Astrocyte (in vitro differentiated cells and primary cell): ENCODE measurements at regions not wholly inside any gene's neighbourhood (a gene's known extent, or its start where the extent isn't known, plus 50 kb on each side); places are given as distances from the start of the nearest gene placed in this dataset.

Source experiments
- DNase-seq: peaks from one replicate; pipeline ENCODE4 v3.0.0-alpha.2; 2010; ENCODE audit warnings: low read depth
- FAIRE-seq: peaks from 2 replicates; lab custom pipeline; 2011; peaks lifted over from hg19 to GRCh38; lab: Jason Lieb, UNC
- H2AFZ ChIP-seq: 2 replicates; pipeline ENCODE4 v1.6.0; 2012; ENCODE audit warnings: low read depth, low read length, inconsistent platforms
- H3K27ac ChIP-seq: 2 replicates; pipeline ENCODE4 v1.5.1; 2011; ENCODE audit warnings: low read depth, low read length, inconsistent platforms
- H3K27me3 ChIP-seq: 2 replicates; pipeline ENCODE4 v1.6.0; 2011; ENCODE audit warnings: low read length, inconsistent platforms; ENCODE audit not compliant: insufficient read depth
- H3K36me3 ChIP-seq: 2 replicates; pipeline ENCODE4 v1.5.1; 2011; ENCODE audit warnings: low read length, inconsistent platforms; ENCODE audit not compliant: insufficient read depth
- H3K4me1 ChIP-seq: 2 replicates; pipeline ENCODE4 v1.5.1; 2011; ENCODE audit warnings: low read length, inconsistent platforms; ENCODE audit not compliant: insufficient read depth
- H3K4me2 ChIP-seq: 2 replicates; pipeline ENCODE4 v1.6.0; 2012; ENCODE audit warnings: low read length, inconsistent platforms
- H3K4me3 ChIP-seq: 2 replicates; pipeline ENCODE4 v1.5.1; 2011; ENCODE audit warnings: low read depth, mild to moderate bottlenecking, low read length, inconsistent platforms; ENCODE audit not compliant: insufficient read depth
- H3K79me2 ChIP-seq: 2 replicates; pipeline ENCODE4 v1.6.0; 2012; ENCODE audit warnings: mild to moderate bottlenecking, low read length, inconsistent platforms; ENCODE audit not compliant: insufficient read depth
- H3K9ac ChIP-seq: 2 replicates; pipeline ENCODE4 v1.6.0; 2012; ENCODE audit warnings: mild to moderate bottlenecking, low read length, inconsistent platforms
- H3K9me3 ChIP-seq: 2 replicates; pipeline ENCODE4 v1.5.1; 2012; ENCODE audit warnings: low read depth, mild to moderate bottlenecking, low read length, inconsistent platforms; ENCODE audit not compliant: insufficient read depth
- H4K20me1 ChIP-seq: 2 replicates; pipeline ENCODE4 v1.6.0; 2012; ENCODE audit warnings: low read length, inconsistent platforms; ENCODE audit not compliant: insufficient read depth
- H3K27ac Mint-ChIP-seq: one replicate; pipeline ENCODE4 v1.8.0; 2021; ENCODE audit warnings: mild to moderate bottlenecking, mixed read lengths; ENCODE audit not compliant: unreplicated experiment
- H3K27me3 Mint-ChIP-seq: one replicate; pipeline ENCODE4 v1.8.0; 2021; ENCODE audit warnings: low read depth, mixed read lengths; ENCODE audit not compliant: unreplicated experiment
- H3K36me3 Mint-ChIP-seq: one replicate; pipeline ENCODE4 v1.8.0; 2021; ENCODE audit warnings: low read depth, mixed read lengths; ENCODE audit not compliant: unreplicated experiment
- H3K4me1 Mint-ChIP-seq: one replicate; pipeline ENCODE4 v1.8.0; 2021; ENCODE audit warnings: low read depth, mixed read lengths; ENCODE audit not compliant: unreplicated experiment
- H3K4me3 Mint-ChIP-seq: one replicate; pipeline ENCODE4 v1.8.0; 2021; ENCODE audit warnings: mild to moderate bottlenecking, moderate library complexity, mixed read lengths; ENCODE audit not compliant: unreplicated experiment
- H3K9me3 Mint-ChIP-seq: one replicate; pipeline ENCODE4 v1.8.0; 2021; ENCODE audit warnings: mild to moderate bottlenecking, mixed read lengths; ENCODE audit not compliant: unreplicated experiment
- CTCF ChIP-seq: IDR thresholded peaks from 2 replicates; pipeline ENCODE4 v1.5.1; 2011; ENCODE audit warnings: low read depth, mild to moderate bottlenecking, inconsistent platforms, low read length, moderate library complexity; ENCODE audit not compliant: insufficient read depth
- EZH2 ChIP-seq: IDR thresholded peaks from 2 replicates; pipeline ENCODE4 v1.6.1; 2012; ENCODE audit warnings: mild to moderate bottlenecking, low read length, inconsistent platforms; ENCODE audit not compliant: insufficient read depth

DNA sequence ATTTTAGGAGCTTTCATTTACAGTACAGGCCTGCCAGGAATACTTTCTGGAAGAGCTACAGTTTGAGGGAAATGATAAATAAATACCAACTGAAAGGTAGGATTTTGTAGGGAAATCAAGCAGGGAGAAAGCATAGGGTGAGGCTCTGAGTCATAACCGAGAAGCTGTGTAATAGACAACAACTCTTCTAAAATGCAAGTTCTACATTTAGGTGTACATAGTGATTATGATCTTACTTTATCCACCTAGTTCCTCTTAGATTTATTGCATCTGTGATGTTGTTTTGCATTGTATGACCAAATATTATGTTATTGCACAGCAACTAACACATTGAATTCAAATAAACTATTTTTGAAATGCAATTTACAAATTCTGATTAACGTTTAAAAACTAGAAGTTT, 819.3 kb downstream of the PLA2G4A start:
- Histone ChIP-seq H4K20me1 (no peaks in the 10 kb centered on the region), H3K4me3 (no peak overlapping the region), H3K36me3 (no peaks in the 10 kb centered on the region), H3K9ac (no peak overlapping the region), H3K4me1 (no peaks in the 10 kb centered on the region), H3K27me3 (no peaks in the 10 kb centered on the region), H3K27ac (no peak overlapping the region), H3K79me2 (no peaks in the 10 kb centered on the region), H3K9me3 (no peaks in the 10 kb centered on the region), H2AFZ (no peak overlapping the region), H3K4me2 (no peak overlapping the region)
- DNase-seq (no peak), FAIRE-seq (no peak)
- H3K4me1 Mint-ChIP-seq, result no peaks in the 10 kb centered on the region
- TF ChIP-seq CTCF (no peak), EZH2 (no peak)
- H3K36me3 Mint-ChIP-seq, result no peaks in the 10 kb centered on the region
- H3K27me3 Mint-ChIP-seq, result no peaks in the 10 kb centered on the region
- no peak overlapping the region for H3K4me3 Mint-ChIP-seq
- no peaks in the 10 kb centered on the region for H3K9me3 Mint-ChIP-seq
- H3K27ac Mint-ChIP-seq, result no peak overlapping the region

GRCh38 chr1:187654635-187655034, 825.9 kb downstream of the PLA2G4A start:
- H3K9ac ChIP-seq, result no peak overlapping the region
- H3K36me3 ChIP-seq, result no peaks in the 10 kb centered on the region
- Mint-ChIP-seq H3K36me3 (no peaks in the 10 kb centered on the region), H3K27ac (no peak overlapping the region), H3K4me1 (peaks cover 5% of the 10 kb centered on the region), H3K4me3 (no peak overlapping the region), H3K9me3 (no peaks in the 10 kb centered on the region), H3K27me3 (no peaks in the 10 kb centered on the region)
- no peaks in the 10 kb centered on the region for H3K79me2 ChIP-seq
- no peaks in the 10 kb centered on the region for H3K27me3 ChIP-seq
- peak overlapping the region; percentile 14 for H3K4me2 ChIP-seq
- DNase-seq, result peak; percentile 58
- no peak overlapping the region for H3K4me3 ChIP-seq
- no peak for FAIRE-seq
- no peak for TF ChIP-seq EZH2
- TF ChIP-seq CTCF, result no peak
- no peaks in the 10 kb centered on the region for H4K20me1 ChIP-seq
- no peaks in the 10 kb centered on the region for H3K9me3 ChIP-seq
- H3K4me1 ChIP-seq, result no peaks in the 10 kb centered on the region
- H2AFZ ChIP-seq, result no peak overlapping the region
- H3K27ac ChIP-seq, result peak overlapping the region; percentile 33

- no peak overlapping the region for H3K9ac ChIP-seq
- FAIRE-seq (no peak), DNase-seq (peak; percentile 66)
- no peak overlapping the region for H2AFZ ChIP-seq
- peak overlapping the region; percentile 33 for H3K27ac ChIP-seq
- Mint-ChIP-seq H3K27me3 (no peaks in the 10 kb centered on the region), H3K9me3 (peaks cover under 1% of the 10 kb centered on the region), H3K4me1 (peaks cover 5% of the 10 kb centered on the region), H3K27ac (no peak overlapping the region), H3K4me3 (no peak overlapping the region), H3K36me3 (no peaks in the 10 kb centered on the region)
- no peaks in the 10 kb centered on the region for H3K4me1 ChIP-seq
- no peaks in the 10 kb centered on the region for H3K79me2 ChIP-seq
- H3K4me2 ChIP-seq, result peak overlapping the region; percentile 14
- H3K36me3 ChIP-seq, result no peaks in the 10 kb centered on the region
- no peaks in the 10 kb centered on the region for H3K27me3 ChIP-seq
- H4K20me1 ChIP-seq, result no peaks in the 10 kb centered on the region
- H3K9me3 ChIP-seq, result no peaks in the 10 kb centered on the region
- TF ChIP-seq CTCF, result no peak
- no peak for TF ChIP-seq EZH2
- no peak overlapping the region for H3K4me3 ChIP-seq
Observed at GRCh38 chr1:187655104-187655503, 826.4 kb downstream of the PLA2G4A start.
